Nephron (organoid): ENCODE measurements at regions not wholly inside any gene's neighbourhood (a gene's known extent, or its start where the extent isn't known, plus 50 kb on each side); places are given as distances from the start of the nearest gene placed in this dataset.

Experiments used
- H3K27ac Mint-ChIP-seq, 3 experiments: 2 replicates each; pipeline ENCODE4 v1.8.0; 2020; ENCODE audit warnings: mixed read lengths in 3 of 3, mild to moderate bottlenecking in 2 of 3, moderate library complexity in 1 of 3
- H3K27me3 Mint-ChIP-seq: 2 replicates; pipeline ENCODE4 v1.8.0; 2021; ENCODE audit warnings: low read depth, mild to moderate bottlenecking, moderate library complexity, mixed read lengths
- H3K36me3 Mint-ChIP-seq: 2 replicates; pipeline ENCODE4 v1.8.0; 2020; ENCODE audit warnings: low read depth, mixed read lengths
- H3K4me1 Mint-ChIP-seq: 2 replicates; pipeline ENCODE4 v1.8.0; 2020; ENCODE audit warnings: mixed read lengths
- H3K4me3 Mint-ChIP-seq, 3 experiments: 2 replicates each; pipeline ENCODE4 v1.8.0; 2020; ENCODE audit warnings: mild to moderate bottlenecking in 3 of 3, mixed read lengths in 3 of 3, moderate library complexity in 2 of 3
- H3K9me3 Mint-ChIP-seq: 2 replicates; pipeline ENCODE4 v1.8.0; 2020; ENCODE audit warnings: mixed read lengths
- TF ChIP-seq, protein P1 (sequence below), 3 experiments: fragments of 200-600 bp; sonication (generic); IDR thresholded peaks; one replicate each; pipeline ENCODE4 v1.5.0; 2021; ENCODE audit warnings: antibody characterized with exemption in 3 of 3; ENCODE audit not compliant: unreplicated experiment in 3 of 3

DNA sequence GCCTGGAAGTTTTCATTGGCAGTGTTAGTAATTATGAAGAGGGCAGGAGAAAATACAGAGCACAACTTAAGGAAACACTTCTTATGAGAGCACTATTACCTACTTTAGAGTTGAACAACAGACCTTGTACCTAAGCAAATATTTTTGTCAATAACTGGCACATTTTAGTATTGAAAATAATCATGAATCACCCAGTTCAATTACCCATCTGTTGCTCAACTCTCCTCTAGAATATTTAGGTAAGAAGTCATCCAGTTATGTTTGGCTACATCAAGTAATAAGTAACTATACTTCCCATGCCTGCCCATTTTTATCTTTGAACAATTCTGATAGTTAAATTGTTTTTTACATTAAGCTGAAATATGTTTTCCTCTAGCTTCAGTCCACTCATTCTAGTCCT lies 893.4 kb downstream of the DIAPH3 start:
- H3K27ac Mint-ChIP-seq = no peak overlapping the region
- H3K4me3 Mint-ChIP-seq = no peak overlapping the region
- H3K4me1 Mint-ChIP-seq = no peaks in the 10 kb centered on the region
- TF ChIP-seq, protein P1, sequence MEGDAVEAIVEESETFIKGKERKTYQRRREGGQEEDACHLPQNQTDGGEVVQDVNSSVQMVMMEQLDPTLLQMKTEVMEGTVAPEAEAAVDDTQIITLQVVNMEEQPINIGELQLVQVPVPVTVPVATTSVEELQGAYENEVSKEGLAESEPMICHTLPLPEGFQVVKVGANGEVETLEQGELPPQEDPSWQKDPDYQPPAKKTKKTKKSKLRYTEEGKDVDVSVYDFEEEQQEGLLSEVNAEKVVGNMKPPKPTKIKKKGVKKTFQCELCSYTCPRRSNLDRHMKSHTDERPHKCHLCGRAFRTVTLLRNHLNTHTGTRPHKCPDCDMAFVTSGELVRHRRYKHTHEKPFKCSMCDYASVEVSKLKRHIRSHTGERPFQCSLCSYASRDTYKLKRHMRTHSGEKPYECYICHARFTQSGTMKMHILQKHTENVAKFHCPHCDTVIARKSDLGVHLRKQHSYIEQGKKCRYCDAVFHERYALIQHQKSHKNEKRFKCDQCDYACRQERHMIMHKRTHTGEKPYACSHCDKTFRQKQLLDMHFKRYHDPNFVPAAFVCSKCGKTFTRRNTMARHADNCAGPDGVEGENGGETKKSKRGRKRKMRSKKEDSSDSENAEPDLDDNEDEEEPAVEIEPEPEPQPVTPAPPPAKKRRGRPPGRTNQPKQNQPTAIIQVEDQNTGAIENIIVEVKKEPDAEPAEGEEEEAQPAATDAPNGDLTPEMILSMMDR (IDR thresholded peaks at IDR 0.05; ENCODE audit: unreplicated experiment in 3 of 3) = no peak
- H3K9me3 Mint-ChIP-seq = no peaks in the 10 kb centered on the region
- no peaks in the 10 kb centered on the region for H3K27me3 Mint-ChIP-seq
- H3K36me3 Mint-ChIP-seq = no peaks in the 10 kb centered on the region

DNA sequence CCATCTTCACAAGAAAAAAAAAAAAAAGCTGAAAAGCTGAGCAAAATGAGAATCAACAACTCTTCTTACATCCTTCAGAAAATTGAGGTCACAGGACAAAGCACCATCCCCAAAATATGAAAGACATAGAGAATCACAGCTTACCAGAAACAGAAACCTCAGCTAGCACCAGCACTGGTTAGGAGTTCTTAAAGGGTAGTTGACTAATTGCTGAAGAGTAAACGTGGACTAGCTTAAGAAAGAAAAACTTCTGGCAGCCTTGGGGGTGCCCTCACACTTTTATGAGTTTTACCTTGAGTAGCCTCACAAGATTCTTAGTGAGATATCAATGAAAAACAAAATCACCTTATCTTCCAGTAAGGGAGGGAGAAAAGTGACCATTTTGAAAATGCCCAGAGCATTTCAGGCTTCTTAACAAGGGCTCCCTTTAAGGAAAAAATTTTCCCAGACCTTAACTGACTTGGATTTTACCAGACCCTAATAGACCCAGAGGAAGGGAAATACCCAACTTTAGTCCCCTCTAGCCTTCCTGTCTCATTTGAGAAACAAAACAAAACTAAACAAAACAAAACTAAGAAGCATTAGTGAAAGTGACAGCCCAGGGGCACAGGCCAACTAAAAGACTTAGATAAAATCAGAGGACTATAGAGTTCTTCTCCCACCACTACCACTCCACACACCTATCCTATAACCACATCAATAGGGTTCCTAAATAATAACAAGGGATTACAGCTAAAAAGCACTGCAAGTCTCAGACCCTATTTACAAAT lies 888.6 kb downstream of the DIAPH3 start:
- Mint-ChIP-seq H3K36me3 (no peaks in the 10 kb centered on the region), H3K27me3 (no peaks in the 10 kb centered on the region), H3K4me3 (no peak overlapping the region), H3K4me1 (peaks cover 27% of the 10 kb centered on the region), H3K9me3 (no peaks in the 10 kb centered on the region), H3K27ac (peak overlapping the region in 1 of 3 experiments; percentile 62)
- TF ChIP-seq, protein P1 (IDR thresholded peaks at IDR 0.05; ENCODE audit: unreplicated experiment in 3 of 3) = no peak

DNA sequence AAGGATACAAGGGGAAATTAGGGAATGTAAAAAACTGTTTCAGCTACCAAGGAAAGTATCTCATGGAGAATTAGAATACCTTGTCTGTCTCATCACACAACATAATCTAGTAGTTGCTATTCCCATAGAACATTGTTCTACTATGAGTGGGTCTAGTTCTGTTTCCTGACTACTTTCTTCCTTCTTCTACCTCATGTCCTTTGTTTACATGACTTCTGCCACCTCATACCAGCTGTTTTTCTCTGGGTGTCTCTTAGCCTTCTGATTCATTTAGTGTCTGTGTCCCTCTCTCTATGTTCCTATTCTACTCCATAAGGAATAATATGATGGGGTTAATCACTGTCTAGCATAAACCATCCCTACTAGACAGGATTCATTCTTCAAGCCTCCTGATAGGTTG lies 887.3 kb downstream of the DIAPH3 start:
- H3K9me3 Mint-ChIP-seq = no peaks in the 10 kb centered on the region
- no peak overlapping the region for H3K4me3 Mint-ChIP-seq
- peaks cover 36% of the 10 kb centered on the region for H3K4me1 Mint-ChIP-seq
- H3K36me3 Mint-ChIP-seq = no peaks in the 10 kb centered on the region
- H3K27me3 Mint-ChIP-seq = no peaks in the 10 kb centered on the region
- TF ChIP-seq, protein P1 (IDR thresholded peaks at IDR 0.05; ENCODE audit: unreplicated experiment in 3 of 3) = no peak
- H3K27ac Mint-ChIP-seq = no peak overlapping the region

DNA sequence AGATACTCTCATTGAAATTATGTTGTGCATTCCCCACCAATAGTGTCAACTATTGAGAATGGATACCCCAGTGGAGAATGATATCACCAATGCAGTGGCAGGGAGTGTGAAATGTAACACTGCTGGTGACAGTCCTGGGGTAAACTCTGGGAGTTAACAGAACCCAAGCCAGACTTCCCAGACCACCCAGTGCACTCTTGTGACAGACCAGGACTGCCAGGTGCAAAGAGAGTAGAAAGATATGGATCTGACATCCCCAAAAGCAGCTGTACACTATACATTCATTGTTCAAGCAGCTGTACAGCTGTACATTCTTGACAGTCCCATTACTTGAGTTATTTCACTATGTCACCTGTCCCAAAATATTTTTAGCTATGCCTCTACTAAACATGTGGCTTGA lies 886.6 kb downstream of the DIAPH3 start:
- Mint-ChIP-seq H3K9me3 (no peaks in the 10 kb centered on the region), H3K36me3 (no peaks in the 10 kb centered on the region)

DNA sequence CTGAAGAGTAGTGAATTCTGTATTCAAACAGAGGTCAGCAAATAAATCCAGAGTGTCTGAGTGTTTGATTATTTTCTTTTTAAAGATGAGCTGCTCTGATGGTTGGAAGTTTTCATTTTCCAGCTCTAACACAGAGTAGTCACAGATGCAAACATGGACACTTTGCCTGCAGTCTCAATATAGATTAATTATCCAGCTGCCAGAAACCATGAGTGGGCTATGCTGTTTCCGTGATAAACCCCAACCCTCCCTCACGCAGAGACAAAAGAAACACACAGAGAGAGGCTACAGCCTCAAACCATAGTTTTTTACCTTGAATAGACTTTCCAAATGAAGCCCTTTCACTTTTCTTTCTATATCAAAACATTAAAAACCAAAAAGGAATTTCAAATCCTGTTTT lies 884.7 kb downstream of the DIAPH3 start:
- TF ChIP-seq, protein P1 (IDR thresholded peaks at IDR 0.05; ENCODE audit: unreplicated experiment in 3 of 3) = no peak
- peaks cover 36% of the 10 kb centered on the region for H3K4me1 Mint-ChIP-seq
- H3K9me3 Mint-ChIP-seq = no peaks in the 10 kb centered on the region
- no peak overlapping the region for H3K4me3 Mint-ChIP-seq
- H3K27me3 Mint-ChIP-seq = no peaks in the 10 kb centered on the region
- H3K27ac Mint-ChIP-seq = peak overlapping the region; percentile 50 to 88 (median 79)
- H3K36me3 Mint-ChIP-seq = no peaks in the 10 kb centered on the region

More for the DNA sequence above, 886.6 kb downstream of the DIAPH3 start:
- TF ChIP-seq, protein P1 (IDR thresholded peaks at IDR 0.05; ENCODE audit: unreplicated experiment in 3 of 3) = no peak
- H3K27me3 Mint-ChIP-seq = no peaks in the 10 kb centered on the region
- H3K4me3 Mint-ChIP-seq = no peak overlapping the region
- H3K4me1 Mint-ChIP-seq = peaks cover 36% of the 10 kb centered on the region
- H3K27ac Mint-ChIP-seq = peak overlapping the region in 1 of 3 experiments; percentile 50

DNA sequence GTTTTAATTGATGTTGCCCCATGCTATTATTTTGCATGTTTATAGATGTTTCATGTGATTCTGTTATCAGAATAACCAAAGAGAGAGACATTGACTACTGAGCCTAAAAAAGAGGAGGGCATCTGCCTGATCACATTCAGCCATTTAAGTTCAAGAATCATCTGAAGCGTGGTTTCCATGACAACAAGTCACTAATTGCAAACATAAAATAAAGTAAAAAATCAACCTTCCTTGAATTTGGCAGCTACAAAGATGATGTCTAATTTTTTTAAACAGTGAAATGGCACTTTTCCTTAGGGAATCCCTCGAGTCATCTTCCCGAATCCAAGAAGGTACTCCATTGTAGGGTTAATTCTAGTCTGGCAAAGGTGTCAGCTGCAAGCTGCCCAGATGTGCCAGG lies 884.2 kb downstream of the DIAPH3 start:
- Mint-ChIP-seq H3K9me3 (no peaks in the 10 kb centered on the region), H3K36me3 (no peaks in the 10 kb centered on the region), H3K4me1 (peaks cover 36% of the 10 kb centered on the region), H3K4me3 (no peak overlapping the region), H3K27ac (peak overlapping the region; percentile 50 to 88 (median 79)), H3K27me3 (no peaks in the 10 kb centered on the region)
- TF ChIP-seq, protein P1 (IDR thresholded peaks at IDR 0.05; ENCODE audit: unreplicated experiment in 3 of 3) = no peak
